H9 (cell line): ENCODE measurements at regions not wholly inside any gene's neighbourhood (a gene's known extent, or its start where the extent isn't known, plus 50 kb on each side); places are given as distances from the start of the nearest gene placed in this dataset.

Source experiments
- DNase-seq: peaks from one replicate; pipeline ENCODE4 v3.0.0-alpha.2; 2017
- H2AFZ ChIP-seq: one replicate; pipeline ENCODE4 v1.6.1; 2013; ENCODE audit warnings: mild to moderate bottlenecking, low read length, control low read depth, moderate library complexity
- H2AK5ac ChIP-seq: 2 replicates; pipeline ENCODE4 v1.6.1; 2013; ENCODE audit warnings: low read length, control low read depth, mixed read lengths; ENCODE audit not compliant: insufficient read length
- H2BK120ac ChIP-seq: one replicate; pipeline ENCODE4 v1.6.1; 2013; ENCODE audit warnings: low read depth, mild to moderate bottlenecking, low read length, control low read depth, inconsistent platforms; ENCODE audit not compliant: poor library complexity, severe bottlenecking
- H2BK12ac ChIP-seq: 2 replicates; pipeline ENCODE4 v1.6.1; 2013; ENCODE audit warnings: low read length, control low read depth, mixed read lengths, low read depth; ENCODE audit not compliant: insufficient read length
- H2BK15ac ChIP-seq: 2 replicates; pipeline ENCODE4 v1.6.1; 2013; ENCODE audit warnings: low read depth, low read length, control low read depth
- H2BK20ac ChIP-seq: one replicate; pipeline ENCODE4 v1.6.1; 2013; ENCODE audit warnings: low read depth, mild to moderate bottlenecking, low read length, control low read depth, inconsistent platforms; ENCODE audit not compliant: poor library complexity, severe bottlenecking
- H2BK5ac ChIP-seq: 2 replicates; pipeline ENCODE4 v1.6.1; 2013; ENCODE audit warnings: low read length, control low read depth, mixed read lengths; ENCODE audit not compliant: insufficient read length
- H3K14ac ChIP-seq: 2 replicates; pipeline ENCODE4 v1.6.1; 2013; ENCODE audit warnings: low read length, control low read depth; ENCODE audit not compliant: insufficient read depth
- H3K18ac ChIP-seq: 2 replicates; pipeline ENCODE4 v1.6.1; 2013; ENCODE audit warnings: low read depth, mild to moderate bottlenecking, mixed read lengths, low read length, control low read depth; ENCODE audit not compliant: insufficient read length
- H3K23ac ChIP-seq: 2 replicates; pipeline ENCODE4 v1.6.1; 2013; ENCODE audit warnings: low read length, control low read depth, mixed read lengths, low read depth; ENCODE audit not compliant: insufficient read length
- H3K23me2 ChIP-seq: 2 replicates; pipeline ENCODE4 v1.6.1; 2013; ENCODE audit warnings: low read depth, mild to moderate bottlenecking, mixed read lengths, low read length, control low read depth; ENCODE audit not compliant: insufficient read length, poor library complexity, severe bottlenecking
- H3K27ac ChIP-seq: 2 replicates; pipeline ENCODE4 v1.5.1; 2013; ENCODE audit warnings: low read length, control low read depth, mixed read lengths, low read depth; ENCODE audit not compliant: insufficient read length
- H3K27me3 ChIP-seq: 2 replicates; pipeline ENCODE4 v1.6.1; 2013; ENCODE audit warnings: low read length, control low read depth, inconsistent platforms; ENCODE audit not compliant: insufficient read depth
- H3K4ac ChIP-seq: 2 replicates; pipeline ENCODE4 v1.6.1; 2013; ENCODE audit warnings: low read depth, mild to moderate bottlenecking, control low read depth, inconsistent platforms, low read length, moderate library complexity
- H3K4me1 ChIP-seq: 2 replicates; pipeline ENCODE4 v1.6.1; 2013; ENCODE audit warnings: low read length, control low read depth, inconsistent platforms; ENCODE audit not compliant: insufficient read depth
- H3K4me2 ChIP-seq: 2 replicates; pipeline ENCODE4 v1.6.1; 2013; ENCODE audit warnings: low read length, control low read depth, mixed read lengths; ENCODE audit not compliant: insufficient read length, insufficient read depth
- H3K56ac ChIP-seq: 2 replicates; pipeline ENCODE4 v1.6.1; 2013; ENCODE audit warnings: low read depth, mild to moderate bottlenecking, mixed read lengths, low read length, control low read depth; ENCODE audit not compliant: insufficient read length
- H3K79me1 ChIP-seq: 2 replicates; pipeline ENCODE4 v1.6.1; 2013; ENCODE audit warnings: low read depth, mild to moderate bottlenecking, moderate library complexity, low read length, control low read depth, inconsistent platforms; ENCODE audit not compliant: insufficient read depth, poor library complexity, severe bottlenecking
- H3K79me2 ChIP-seq: 2 replicates; pipeline ENCODE4 v1.6.1; 2013; ENCODE audit warnings: low read length, control low read depth, inconsistent platforms; ENCODE audit not compliant: insufficient read depth
- H3K9ac ChIP-seq: 2 replicates; pipeline ENCODE4 v1.6.1; 2013; ENCODE audit warnings: low read length, control low read depth, mixed read lengths; ENCODE audit not compliant: insufficient read length; ENCODE audit errors: extremely low read depth
- H3K9me3 ChIP-seq: one replicate; pipeline ENCODE4 v1.6.1; 2013; ENCODE audit warnings: low read depth, low read length, inconsistent platforms; ENCODE audit not compliant: control insufficient read depth
- H3T11ph ChIP-seq: one replicate; pipeline ENCODE4 v1.6.1; 2013; ENCODE audit warnings: mild to moderate bottlenecking, low read length, control low read depth, inconsistent platforms
- H4K20me1 ChIP-seq: one replicate; pipeline ENCODE4 v1.6.1; 2013; ENCODE audit not compliant: control insufficient read depth, insufficient read length, insufficient read depth
- H4K5ac ChIP-seq: 2 replicates; pipeline ENCODE4 v1.6.1; 2013; ENCODE audit warnings: low read depth, mild to moderate bottlenecking, mixed read lengths, low read length, control low read depth; ENCODE audit not compliant: insufficient read length
- H4K8ac ChIP-seq: replicated peaks from 2 replicates; pipeline ENCODE4 v1.6.1; 2013; ENCODE audit warnings: low read length, control low read depth, mixed read lengths, low read depth; ENCODE audit not compliant: insufficient read length
- H4K91ac ChIP-seq: 2 replicates; pipeline ENCODE4 v1.6.1; 2013; ENCODE audit warnings: low read depth, mild to moderate bottlenecking, moderate library complexity, mixed read lengths, low read length, control low read depth; ENCODE audit not compliant: insufficient read length
- H3K27ac Mint-ChIP-seq, 3 experiments: 2 replicates in 2 of 3; 3 replicates in 1 of 3; pipeline ENCODE4 v1.8.0; 2020 to 2021; ENCODE audit warnings: mixed read lengths in 3 of 3, mild to moderate bottlenecking in 1 of 3, moderate library complexity in 1 of 3
- H3K27me3 Mint-ChIP-seq: 2 replicates; pipeline ENCODE4 v1.8.0; 2021; ENCODE audit warnings: low read depth, mild to moderate bottlenecking, moderate library complexity, mixed read lengths
- H3K36me3 Mint-ChIP-seq, 3 experiments: 2 replicates in 2 of 3; 3 replicates in 1 of 3; pipeline ENCODE4 v1.8.0; 2020 to 2021; ENCODE audit warnings: low read depth in 3 of 3, mixed read lengths in 3 of 3; ENCODE audit not compliant: insufficient read depth in 1 of 3
- H3K4me1 Mint-ChIP-seq, 2 experiments: 2 replicates each; pipeline ENCODE4 v1.8.0; 2020; ENCODE audit warnings: mixed read lengths in 2 of 2
- H3K4me3 Mint-ChIP-seq, 2 experiments: 2 replicates in 1 of 2; 3 replicates in 1 of 2; pipeline ENCODE4 v1.8.0; 2020 to 2021; ENCODE audit warnings: mild to moderate bottlenecking in 2 of 2, mixed read lengths in 2 of 2, moderate library complexity in 1 of 2
- H3K9me3 Mint-ChIP-seq, 2 experiments: 2 replicates in 1 of 2; 3 replicates in 1 of 2; pipeline ENCODE4 v1.8.0; 2020; ENCODE audit warnings: mild to moderate bottlenecking in 2 of 2, mixed read lengths in 2 of 2, moderate library complexity in 1 of 2
- CTCF ChIP-seq: fragments of 200-600 bp; sonication (generic); conservative IDR thresholded peaks from 3 replicates; pipeline ENCODE4 v1.8.0; 2021; ENCODE audit warnings: antibody characterized with exemption, mild to moderate bottlenecking
- WGBS: extraction: QIAGEN DNeasy Blood & Tissue Kit; methylation state at CpG from one replicate; pipeline ENCODE4 v1.1.7; 2013; ENCODE audit warnings: missing lambda C conversion rate, low lambda C conversion rate, mixed read lengths; ENCODE audit not compliant: insufficient read length; ENCODE audit errors: extremely low coverage; 5-methylcytosine and 5-hydroxymethylcytosine counted together

- Histone ChIP-seq H3K4me2 (no peak overlapping the region), H2BK20ac (no peak overlapping the region), H3K9me3 (no peaks in the 10 kb centered on the region), H3K18ac (no peak overlapping the region), H3T11ph (no peak overlapping the region), H3K14ac (no peak overlapping the region), H2BK5ac (no peak overlapping the region), H2AK5ac (no peak overlapping the region), H4K8ac (no peak overlapping the region), H3K9ac (no peak overlapping the region), H3K23me2 (no peaks in the 10 kb centered on the region), H3K27me3 (no peaks in the 10 kb centered on the region), H4K91ac (no peak overlapping the region), H2BK15ac (no peak overlapping the region), H3K56ac (no peak overlapping the region), H3K27ac (no peak overlapping the region), H3K23ac (no peak overlapping the region), H4K5ac (no peak overlapping the region), H3K4ac (no peak overlapping the region), H2BK12ac (no peak overlapping the region), H2AFZ (no peak overlapping the region), H3K79me1 (no peaks in the 10 kb centered on the region), H3K79me2 (no peaks in the 10 kb centered on the region), H2BK120ac (no peak overlapping the region), H3K4me1 (no peaks in the 10 kb centered on the region), H4K20me1 (no peaks in the 10 kb centered on the region)
- Mint-ChIP-seq H3K4me1 (no peaks in the 10 kb centered on the region), H3K27me3 (no peaks in the 10 kb centered on the region), H3K4me3 (no peak overlapping the region), H3K9me3 (no peaks in the 10 kb centered on the region), H3K27ac (no peak overlapping the region), H3K36me3 (no peaks in the 10 kb centered on the region)
- no CpG with 5 or more reads among the region's 3 CpGs for WGBS
- TF ChIP-seq CTCF, result no peak
- no peak for DNase-seq
Observed at GRCh38 chr10:58936364-58936763, 240.1 kb upstream of the PHYHIPL start.
